Loucy (cell line): ENCODE measurements at regions not wholly inside any gene's neighbourhood (a gene's known extent, or its start where the extent isn't known, plus 50 kb on each side); places are given as distances from the start of the nearest gene placed in this dataset.

ENCODE experiments used
- H2AFZ ChIP-seq: fragments of 200-600 bp; sonication (generic); 2 replicates; pipeline ENCODE4 v1.6.0; 2016; ENCODE audit warnings: antibody characterized with exemption, mild to moderate bottlenecking, low read length, moderate library complexity
- H3F3A ChIP-seq: fragments of 200-600 bp; 2 replicates; pipeline ENCODE4 v1.6.0; 2016; ENCODE audit warnings: antibody characterized with exemption, low read depth, mild to moderate bottlenecking
- H3K27me3 ChIP-seq: fragments of 200-600 bp; sonication (generic); 2 replicates; pipeline ENCODE4 v1.6.1; 2014; ENCODE audit warnings: low read length, mild to moderate bottlenecking; ENCODE audit not compliant: insufficient read depth, poor library complexity, severe bottlenecking
- H3K36me3 ChIP-seq: fragments of 200-600 bp; sonication (generic); 2 replicates; pipeline ENCODE4 v1.6.1; 2016; ENCODE audit warnings: low read length; ENCODE audit not compliant: insufficient read depth
- H3K4me1 ChIP-seq: fragments of 200-600 bp; sonication (generic); 2 replicates; pipeline ENCODE4 v1.5.1; 2014; ENCODE audit warnings: low read length, mild to moderate bottlenecking; ENCODE audit not compliant: insufficient read depth, poor library complexity, severe bottlenecking
- H3K4me2 ChIP-seq: fragments of 200-600 bp; sonication (generic); 2 replicates; pipeline ENCODE4 v1.6.0; 2014; ENCODE audit warnings: antibody characterized with exemption, low read length, low read depth, mild to moderate bottlenecking; ENCODE audit not compliant: poor library complexity, severe bottlenecking
- H3K4me3 ChIP-seq: fragments of 200-600 bp; sonication (generic); 2 replicates; pipeline ENCODE4 v1.5.1; 2014; ENCODE audit warnings: low read length, mild to moderate bottlenecking, mixed read lengths; ENCODE audit not compliant: poor library complexity, severe bottlenecking
- H3K79me2 ChIP-seq: fragments of 200-600 bp; sonication (generic); 2 replicates; pipeline ENCODE4 v1.6.1; 2014; ENCODE audit warnings: low read length; ENCODE audit not compliant: insufficient read depth
- H3K9ac ChIP-seq: fragments of 200-600 bp; sonication (generic); 2 replicates; pipeline ENCODE4 v1.6.0; 2014; ENCODE audit warnings: mild to moderate bottlenecking, low read depth, low read length, moderate library complexity; ENCODE audit not compliant: poor library complexity, severe bottlenecking
- H3K9me2 ChIP-seq: fragments of 200-600 bp; sonication (generic); replicated peaks from 2 replicates; pipeline ENCODE4 v1.6.1; 2016; ENCODE audit warnings: low read depth, low read length, mixed read lengths
- H3K9me3 ChIP-seq: fragments of 200-600 bp; sonication (generic); 2 replicates; pipeline ENCODE4 v1.6.1; 2014; ENCODE audit warnings: mild to moderate bottlenecking, antibody characterized with exemption, low read length, low read depth; ENCODE audit not compliant: insufficient read depth
- H4K20me1 ChIP-seq: fragments of 200-600 bp; sonication (generic); 2 replicates; pipeline ENCODE4 v1.6.0; 2014; ENCODE audit warnings: antibody characterized with exemption, low read length, mild to moderate bottlenecking; ENCODE audit not compliant: insufficient read depth, poor library complexity, severe bottlenecking
- EZH2phosphoT487 ChIP-seq: fragments of 200-600 bp; IDR thresholded peaks from 2 replicates; pipeline ENCODE4 v1.6.1; 2018; ENCODE audit warnings: antibody characterized with exemption, mild to moderate bottlenecking, moderate library complexity, borderline replicate concordance
- TF ChIP-seq, protein P1 (sequence below): fragments of 200-600 bp; sonication (generic); conservative IDR thresholded peaks from 2 replicates; pipeline ENCODE4 v1.5.1; 2014; ENCODE audit warnings: mild to moderate bottlenecking, antibody characterized with exemption, low read length

- no peaks in the 10 kb centered on the region for H3K4me1 ChIP-seq
- no peaks in the 10 kb centered on the region for H3K9me2 ChIP-seq
- no peaks in the 10 kb centered on the region for H3K27me3 ChIP-seq
- H3K4me3 ChIP-seq = no peak overlapping the region
- H2AFZ ChIP-seq = no peak overlapping the region
- H3F3A ChIP-seq = no peaks in the 10 kb centered on the region
- H4K20me1 ChIP-seq = no peaks in the 10 kb centered on the region
- H3K9ac ChIP-seq = no peak overlapping the region
- H3K79me2 ChIP-seq = no peaks in the 10 kb centered on the region
- no peaks in the 10 kb centered on the region for H3K36me3 ChIP-seq
- H3K9me3 ChIP-seq = no peaks in the 10 kb centered on the region
- H3K4me2 ChIP-seq = no peak overlapping the region
- TF ChIP-seq, protein P1, sequence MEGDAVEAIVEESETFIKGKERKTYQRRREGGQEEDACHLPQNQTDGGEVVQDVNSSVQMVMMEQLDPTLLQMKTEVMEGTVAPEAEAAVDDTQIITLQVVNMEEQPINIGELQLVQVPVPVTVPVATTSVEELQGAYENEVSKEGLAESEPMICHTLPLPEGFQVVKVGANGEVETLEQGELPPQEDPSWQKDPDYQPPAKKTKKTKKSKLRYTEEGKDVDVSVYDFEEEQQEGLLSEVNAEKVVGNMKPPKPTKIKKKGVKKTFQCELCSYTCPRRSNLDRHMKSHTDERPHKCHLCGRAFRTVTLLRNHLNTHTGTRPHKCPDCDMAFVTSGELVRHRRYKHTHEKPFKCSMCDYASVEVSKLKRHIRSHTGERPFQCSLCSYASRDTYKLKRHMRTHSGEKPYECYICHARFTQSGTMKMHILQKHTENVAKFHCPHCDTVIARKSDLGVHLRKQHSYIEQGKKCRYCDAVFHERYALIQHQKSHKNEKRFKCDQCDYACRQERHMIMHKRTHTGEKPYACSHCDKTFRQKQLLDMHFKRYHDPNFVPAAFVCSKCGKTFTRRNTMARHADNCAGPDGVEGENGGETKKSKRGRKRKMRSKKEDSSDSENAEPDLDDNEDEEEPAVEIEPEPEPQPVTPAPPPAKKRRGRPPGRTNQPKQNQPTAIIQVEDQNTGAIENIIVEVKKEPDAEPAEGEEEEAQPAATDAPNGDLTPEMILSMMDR = no peak
- no peak for TF ChIP-seq EZH2phosphoT487
Observed at GRCh38 chr4:127179256-127180087, 453.3 kb upstream of the INTU start.

DNA sequence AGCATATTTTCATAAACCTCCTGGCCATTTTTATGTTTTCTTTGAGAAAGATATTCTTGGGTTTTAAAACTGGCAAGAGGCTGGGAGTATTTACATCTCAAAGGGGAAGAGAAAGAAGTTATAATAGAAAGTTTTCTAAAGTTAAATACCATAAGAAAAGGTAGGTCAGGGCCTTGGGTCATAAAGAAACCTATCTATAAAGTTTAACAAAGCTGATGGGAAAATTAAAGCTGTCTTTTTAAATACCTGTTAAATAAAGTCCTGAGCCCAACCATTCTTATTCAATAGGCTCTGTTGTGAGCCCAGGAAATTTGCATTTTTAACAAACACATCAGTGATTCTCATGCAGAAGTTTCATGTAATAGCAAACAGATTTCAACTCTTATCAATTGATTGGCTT, 451.8 kb upstream of the INTU start:
- H4K20me1 ChIP-seq = no peaks in the 10 kb centered on the region
- no peaks in the 10 kb centered on the region for H3F3A ChIP-seq

DNA sequence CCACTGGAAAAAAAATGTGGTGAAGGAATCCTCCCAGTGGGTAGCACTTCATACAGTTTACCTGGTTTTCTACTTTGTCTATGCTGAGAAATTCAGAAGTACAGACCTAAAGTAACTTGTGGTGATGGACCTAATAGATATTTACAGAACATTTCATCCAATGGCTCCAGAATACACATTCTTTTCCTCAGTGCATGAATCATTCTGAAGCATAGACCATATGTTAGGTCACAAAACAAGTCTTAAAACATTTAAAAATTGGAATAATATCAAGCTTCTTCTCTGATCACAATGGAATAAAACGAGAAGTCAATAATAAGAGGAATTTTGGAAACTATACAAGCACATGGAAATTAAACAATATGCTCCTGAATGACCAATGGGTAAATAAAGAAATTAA, 450.1 kb upstream of the INTU start:
- Histone ChIP-seq H3K4me3 (no peak overlapping the region), H3K4me2 (no peak overlapping the region), H3K36me3 (no peaks in the 10 kb centered on the region), H3K79me2 (no peaks in the 10 kb centered on the region), H3K9me3 (no peaks in the 10 kb centered on the region), H4K20me1 (no peaks in the 10 kb centered on the region), H3K4me1 (no peaks in the 10 kb centered on the region), H3F3A (no peaks in the 10 kb centered on the region), H2AFZ (no peak overlapping the region), H3K9me2 (no peaks in the 10 kb centered on the region), H3K9ac (no peak overlapping the region), H3K27me3 (no peaks in the 10 kb centered on the region)
- no peak for TF ChIP-seq EZH2phosphoT487
- TF ChIP-seq, protein P1 = no peak

More for the DNA sequence above, 451.8 kb upstream of the INTU start:
- no peaks in the 10 kb centered on the region for H3K4me1 ChIP-seq
- H3K9ac ChIP-seq = no peak overlapping the region
- no peaks in the 10 kb centered on the region for H3K79me2 ChIP-seq
- H3K9me3 ChIP-seq = no peaks in the 10 kb centered on the region
- H3K4me3 ChIP-seq = no peak overlapping the region
- no peak overlapping the region for H2AFZ ChIP-seq
- H3K4me2 ChIP-seq = no peak overlapping the region
- no peaks in the 10 kb centered on the region for H3K27me3 ChIP-seq
- no peaks in the 10 kb centered on the region for H3K9me2 ChIP-seq
- H3K36me3 ChIP-seq = no peaks in the 10 kb centered on the region
- TF ChIP-seq, protein P1 = no peak
- no peak for TF ChIP-seq EZH2phosphoT487
